SK-N-SH (cell line): ENCODE measurements at regions not wholly inside any gene's neighbourhood (a gene's known extent, or its start where the extent isn't known, plus 50 kb on each side); places are given as distances from the start of the nearest gene placed in this dataset.
A peak's percentile ranks its signal among the peaks of the same experiment; 100 is the strongest.

Experiments used
- CTCF ChIA-PET: fragments of 300-600, 350-600 bp; formaldehyde crosslinking; extraction: SDS; loops from one replicate; lab custom pipeline; 2021; lab: Yijun Ruan, JAX
- POLR2A ChIA-PET: fragments of 350-600 bp; sonication (Branson Sonifier 250); formaldehyde crosslinking; extraction: SDS; loops from one replicate; lab custom pipeline; 2020; ENCODE audit warnings: antibody characterized with exemption, inconsistent platforms; lab: Yijun Ruan, JAX
- DNase-seq: peaks from one replicate; pipeline ENCODE4 v3.0.0; 2012
- H2AFZ ChIP-seq: fragments of 200-600 bp; sonication (generic); 2 replicates; pipeline ENCODE4 v1.8.1; 2016; ENCODE audit warnings: antibody characterized with exemption, mild to moderate bottlenecking, low read depth
- H3F3A ChIP-seq: fragments of 200-600 bp; sonication (generic); replicated peaks from 2 replicates; pipeline ENCODE3; 2016; ENCODE audit warnings: antibody characterized with exemption, mild to moderate bottlenecking; ENCODE audit not compliant: insufficient read depth
- H3K27ac ChIP-seq, 2 experiments: fragments of 200-500 bp in 1 of 2; fragments of 200-600 bp in 1 of 2; sonication (Bioruptor generic) in 1 of 2; sonication (generic), shearing (Covaris generic) in 1 of 2; 2 replicates each; pipeline versions ENCODE4 v1.5.1 to v1.6.1; 2014 to 2016; ENCODE audit warnings: low read depth in 2 of 2, inconsistent platforms in 1 of 2, low read length in 1 of 2, mild to moderate bottlenecking in 1 of 2, mixed read lengths in 1 of 2
- H3K27me3 ChIP-seq: fragments of 200-600 bp; sonication (generic), shearing (Covaris generic); 2 replicates; pipeline ENCODE4 v1.6.1; 2016; ENCODE audit warnings: mixed run types; ENCODE audit not compliant: insufficient read depth
- H3K36me3 ChIP-seq, 2 experiments: fragments of 200-500 bp in 1 of 2; fragments of 200-600 bp in 1 of 2; sonication (Bioruptor generic) in 1 of 2; sonication (generic) in 1 of 2; replicated peaks in 1 of 2; 2 replicates each; pipeline versions ENCODE3 to v1.5.1; 2014 to 2016; ENCODE audit warnings: low read length in 1 of 2, mild to moderate bottlenecking in 1 of 2; ENCODE audit not compliant: insufficient read depth in 2 of 2, control insufficient read depth in 1 of 2
- H3K4me1 ChIP-seq, 2 experiments: fragments of 200-500 bp in 1 of 2; fragments of 200-600 bp in 1 of 2; sonication (Bioruptor generic) in 1 of 2; sonication (generic), shearing (Covaris generic) in 1 of 2; 2 replicates each; pipeline versions ENCODE4 v1.5.1 to v1.6.1; 2014 to 2016; ENCODE audit warnings: low read depth in 1 of 2, low read length in 1 of 2, mixed run types in 1 of 2; ENCODE audit not compliant: insufficient read depth in 2 of 2, control insufficient read depth in 1 of 2
- H3K4me2 ChIP-seq: fragments of 200-600 bp; sonication (generic), shearing (Covaris generic); 2 replicates; pipeline ENCODE4 v1.6.1; 2017; ENCODE audit warnings: mixed run types
- H3K4me3 ChIP-seq, 2 experiments: fragments of 200-500 bp in 1 of 2; fragments of 200-600 bp in 1 of 2; sonication (Bioruptor generic) in 1 of 2; sonication (generic), shearing (Covaris generic) in 1 of 2; 2 replicates each; pipeline versions ENCODE4 v1.5.1 to v1.8.1; 2014 to 2016; ENCODE audit warnings: low read depth in 2 of 2, inconsistent platforms in 1 of 2, low read length in 1 of 2, mild to moderate bottlenecking in 1 of 2, mixed read lengths in 1 of 2, moderate library complexity in 1 of 2
- H3K79me2 ChIP-seq: fragments of 200-600 bp; sonication (generic); 2 replicates; pipeline ENCODE4 v1.8.1; 2017; ENCODE audit warnings: mild to moderate bottlenecking; ENCODE audit not compliant: insufficient read depth
- H3K9ac ChIP-seq: fragments of 200-600 bp; sonication (generic); 2 replicates; pipeline ENCODE4 v1.6.1; 2017; ENCODE audit warnings: mixed run types
- H3K9me2 ChIP-seq: fragments of 200-600 bp; sonication (generic); 2 replicates; pipeline ENCODE4 v1.6.1; 2017; ENCODE audit warnings: mixed run types
- H3K9me3 ChIP-seq: fragments of 200-600 bp; sonication (generic); 2 replicates; pipeline ENCODE4 v1.6.1; 2017; ENCODE audit warnings: mixed run types, mild to moderate bottlenecking, moderate library complexity
- H4K20me1 ChIP-seq: fragments of 200-600 bp; sonication (generic); 2 replicates; pipeline ENCODE4 v1.6.1; 2017; ENCODE audit warnings: mild to moderate bottlenecking, mixed run types; ENCODE audit not compliant: insufficient read depth
- CHD2 ChIP-seq: fragments of 150-350 bp; IDR thresholded peaks from 2 replicates; pipeline ENCODE4 v1.6.1; 2018; ENCODE audit warnings: low read length; ENCODE audit not compliant: partially characterized antibody
- CTCF ChIP-seq: fragments of 200-600 bp; sonication (generic); IDR thresholded peaks from 2 replicates; pipeline ENCODE4 v1.6.1; 2017; ENCODE audit warnings: antibody characterized with exemption, mild to moderate bottlenecking, moderate library complexity
- EZH2phosphoT487 ChIP-seq: fragments of 200-600 bp; sonication (generic); IDR thresholded peaks from 2 replicates; pipeline ENCODE4 v1.6.1; 2017; ENCODE audit warnings: low read depth, mixed run types, mild to moderate bottlenecking, antibody characterized with exemption, moderate library complexity, borderline replicate concordance
- FOXJ3 ChIP-seq: sonication (generic); formaldehyde crosslinking; IDR thresholded peaks from 2 replicates; pipeline ENCODE4 v1.5.1; 2020; ENCODE audit warnings: mild to moderate bottlenecking, missing genetic modification reagents
- FOXM1 ChIP-seq: IDR thresholded peaks from 2 replicates; pipeline ENCODE4 v1.4.0; 2012; ENCODE audit warnings: low read depth, mild to moderate bottlenecking
- GABPA ChIP-seq: IDR thresholded peaks from 2 replicates; pipeline ENCODE4 v1.4.0; 2012; ENCODE audit warnings: low read depth, mild to moderate bottlenecking
- GATA2 ChIP-seq: sonication (generic); formaldehyde crosslinking; IDR thresholded peaks from 2 replicates; pipeline ENCODE4 v1.5.0; 2020; ENCODE audit warnings: mild to moderate bottlenecking, missing genetic modification reagents
- JUND ChIP-seq: IDR thresholded peaks from 2 replicates; pipeline ENCODE4 v1.4.0; 2012
- MAX ChIP-seq: IDR thresholded peaks from 2 replicates; pipeline ENCODE4 v1.4.0; 2012; ENCODE audit warnings: low read depth
- PBX3 ChIP-seq: IDR thresholded peaks from 2 replicates; pipeline ENCODE4; 2012
- POLR2AphosphoS5 ChIP-seq: IDR thresholded peaks from 2 replicates; pipeline ENCODE4 v1.6.1; 2012; ENCODE audit warnings: low read depth, low read length
- RAD21 ChIP-seq: IDR thresholded peaks from 2 replicates; pipeline ENCODE4 v1.6.1; 2012; ENCODE audit warnings: mild to moderate bottlenecking, low read length
- REST ChIP-seq: IDR thresholded peaks from 2 replicates; pipeline ENCODE4 v1.6.1; 2012; ENCODE audit warnings: mild to moderate bottlenecking, low read depth, low read length, moderate library complexity
- RFX5 ChIP-seq: IDR thresholded peaks from 2 replicates; pipeline ENCODE4 v1.6.1; 2012; ENCODE audit warnings: mild to moderate bottlenecking, improper control_type of control experiment, low read length
- SIN3A ChIP-seq: IDR thresholded peaks from 2 replicates; pipeline ENCODE4 v1.6.1; 2012; ENCODE audit warnings: low read depth, mild to moderate bottlenecking, low read length, moderate library complexity, borderline replicate concordance
- SMC3 ChIP-seq: IDR thresholded peaks from 2 replicates; pipeline ENCODE4 v1.6.1; 2012; ENCODE audit warnings: low read depth, low read length, improper control_type of control experiment
- TAF1 ChIP-seq: IDR thresholded peaks from 2 replicates; pipeline ENCODE4 v1.6.1; 2012; ENCODE audit warnings: low read depth, mild to moderate bottlenecking, low read length, moderate library complexity, borderline replicate concordance
- TCF12 ChIP-seq: IDR thresholded peaks from 2 replicates; pipeline ENCODE4 v1.4.0; 2012
- TEAD4 ChIP-seq: IDR thresholded peaks from 2 replicates; pipeline ENCODE4 v1.4.0; 2012; ENCODE audit warnings: mild to moderate bottlenecking, borderline replicate concordance; ENCODE audit not compliant: insufficient read depth
- USF1 ChIP-seq: IDR thresholded peaks from 2 replicates; pipeline ENCODE4 v1.4.0; 2012; ENCODE audit warnings: low read depth, borderline replicate concordance
- USF2 ChIP-seq: fragments of 150-350 bp; IDR thresholded peaks from 2 replicates; pipeline ENCODE4 v1.6.1; 2017; ENCODE audit warnings: antibody characterized with exemption, low read length, low read depth, borderline replicate concordance
- WGBS: methylation state at CpG from one replicate; pipeline ENCODE4 v1.1.6; 2017; ENCODE audit warnings: low lambda C conversion rate; 5-methylcytosine and 5-hydroxymethylcytosine counted together

- ChIA-PET CTCF (interaction anchor here (0.6 to 5.0 kb wide), 15 partner anchors 8 to 1245 kb away, joined by 3 to 31 read pairs (median 4); no protein-coding TSS in a partner anchor), POLR2A (no interaction called here)
Observed at GRCh38 chr16:77043076-77043475, 147.9 kb upstream of the MON1B start.

More at GRCh38 chr16:77043076-77043475, 147.9 kb upstream of the MON1B start:
- H3F3A ChIP-seq = no peaks in the 10 kb centered on the region
- TF ChIP-seq USF2 (no peak), SMC3 (peak; percentile 56; the same call in 1 of the 2 replicates), PBX3 (no peak), RAD21 (peak; percentile 84), FOXJ3 (CRISPR knock-in tag) (no peak), TAF1 (no peak), CTCF (peak; percentile 59), JUND (no peak), SIN3A (no peak), RFX5 (no peak), TCF12 (no peak), TEAD4 (no peak), EZH2phosphoT487 (no peak), REST (no peak), GABPA (no peak), USF1 (no peak), CHD2 (no peak), POLR2AphosphoS5 (no peak), FOXM1 (no peak), MAX (no peak), GATA2 (CRISPR knock-in tag) (no peak)
- H3K36me3 ChIP-seq = no peaks in the 10 kb centered on the region
- no peak overlapping the region for H3K4me2 ChIP-seq
- H3K27me3 ChIP-seq = no peaks in the 10 kb centered on the region
- H4K20me1 ChIP-seq = no peaks in the 10 kb centered on the region
- 70% methylated on average over 1 of the region's 1 CpG for WGBS
- H3K4me3 ChIP-seq = no peak overlapping the region
- no peaks in the 10 kb centered on the region for H3K79me2 ChIP-seq
- DNase-seq = peak; percentile 39
- no peaks in the 10 kb centered on the region for H3K9me2 ChIP-seq
- H2AFZ ChIP-seq = no peak overlapping the region
- H3K9me3 ChIP-seq = no peaks in the 10 kb centered on the region
- H3K27ac ChIP-seq = no peak overlapping the region
- no peaks in the 10 kb centered on the region; a peak in 1 of 4 replicates for H3K4me1 ChIP-seq
- no peak overlapping the region for H3K9ac ChIP-seq
